Prostate gland (tissue), 2 donors: ENCODE measurements at regions not wholly inside any gene's neighbourhood (a gene's known extent, or its start where the extent isn't known, plus 50 kb on each side); places are given as distances from the start of the nearest gene placed in this dataset.

ENCODE experiments used
- POLR2AphosphoS5 ChIP-seq: sonication (generic); formaldehyde crosslinking; IDR thresholded peaks from one replicate; pipeline ENCODE4 v1.6.1; 2017; ENCODE audit warnings: antibody characterized with exemption
- TF ChIP-seq, protein P1 (sequence below), 4 experiments: fragments of 200-600 bp in 2 of 4; fragments of 450-650 bp in 2 of 4; sonication (generic) in 2 of 4; IDR thresholded peaks; 1 replicate in 3 of 4; 2 replicates in 1 of 4; pipeline ENCODE4 v1.5.1; 2016 to 2019; ENCODE audit warnings: antibody characterized with exemption in 4 of 4, mild to moderate bottlenecking in 2 of 4, moderate library complexity in 2 of 4

DNA sequence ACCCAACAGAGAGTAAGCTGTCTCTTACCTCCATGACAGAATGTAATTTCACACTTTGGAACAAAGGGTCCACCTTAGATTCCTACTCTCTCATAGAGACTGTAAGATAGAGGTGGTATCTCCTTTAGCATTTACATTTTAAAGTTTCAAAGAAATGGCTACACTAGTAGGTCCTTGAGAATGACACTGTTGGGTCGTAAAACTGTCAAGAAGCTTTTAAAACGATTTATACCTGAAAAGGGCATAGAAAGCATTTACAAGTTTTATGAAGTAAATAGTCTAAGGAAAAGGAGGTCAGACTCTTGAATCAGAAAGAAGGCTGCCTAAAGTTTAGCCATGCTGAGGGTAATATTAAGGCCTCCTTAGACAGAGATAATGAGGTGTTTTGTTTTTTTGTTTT lies 1212.4 kb upstream of the PHF14 start:
- TF ChIP-seq POLR2AphosphoS5, result no peak
- TF ChIP-seq, protein P1, sequence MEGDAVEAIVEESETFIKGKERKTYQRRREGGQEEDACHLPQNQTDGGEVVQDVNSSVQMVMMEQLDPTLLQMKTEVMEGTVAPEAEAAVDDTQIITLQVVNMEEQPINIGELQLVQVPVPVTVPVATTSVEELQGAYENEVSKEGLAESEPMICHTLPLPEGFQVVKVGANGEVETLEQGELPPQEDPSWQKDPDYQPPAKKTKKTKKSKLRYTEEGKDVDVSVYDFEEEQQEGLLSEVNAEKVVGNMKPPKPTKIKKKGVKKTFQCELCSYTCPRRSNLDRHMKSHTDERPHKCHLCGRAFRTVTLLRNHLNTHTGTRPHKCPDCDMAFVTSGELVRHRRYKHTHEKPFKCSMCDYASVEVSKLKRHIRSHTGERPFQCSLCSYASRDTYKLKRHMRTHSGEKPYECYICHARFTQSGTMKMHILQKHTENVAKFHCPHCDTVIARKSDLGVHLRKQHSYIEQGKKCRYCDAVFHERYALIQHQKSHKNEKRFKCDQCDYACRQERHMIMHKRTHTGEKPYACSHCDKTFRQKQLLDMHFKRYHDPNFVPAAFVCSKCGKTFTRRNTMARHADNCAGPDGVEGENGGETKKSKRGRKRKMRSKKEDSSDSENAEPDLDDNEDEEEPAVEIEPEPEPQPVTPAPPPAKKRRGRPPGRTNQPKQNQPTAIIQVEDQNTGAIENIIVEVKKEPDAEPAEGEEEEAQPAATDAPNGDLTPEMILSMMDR (IDR thresholded peaks at IDR 0.05), result no peak
